ENCODE measurements at regions not wholly inside any gene's neighbourhood (a gene's known extent, or its start where the extent isn't known, plus 50 kb on each side); places are given as distances from the start of the nearest gene placed in this dataset.

- Histone ChIP-seq H3K27ac (no peak overlapping the region), H3K36me3 (ENCODE audit: insufficient read depth) (no peaks in the 10 kb centered on the region), H3K4me3 (IDR thresholded peaks at IDR 0.05; ENCODE audit: insufficient read depth, low read depth, low read length) (no peak overlapping the region), H2AFZ (ENCODE audit: low read depth) (no peak overlapping the region), H3K4me1 (ENCODE audit: low read depth, poor library complexity, severe bottlenecking) (no peaks in the 10 kb centered on the region), H3K4me2 (no peak overlapping the region), H3K9ac (no peak overlapping the region), H3K27me3 (ENCODE audit: insufficient read depth, low read depth) (no peaks in the 10 kb centered on the region), H3K79me2 (ENCODE audit: insufficient read depth, low read depth) (no peaks in the 10 kb centered on the region), H4K20me1 (ENCODE audit: insufficient read depth) (no peaks in the 10 kb centered on the region)
- no peak for TF ChIP-seq CTCF (conservative IDR thresholded peaks at IDR 0.05; ENCODE audit: low read depth, low read length)
These were observed 274.9 kb upstream of the NR5A2 start for GRCh38 chr1:199752688-199753027.

GRCh38 chr1:199753513-199753912, 274.0 kb upstream of the NR5A2 start:
- no peak for TF ChIP-seq CTCF (conservative IDR thresholded peaks at IDR 0.05; ENCODE audit: low read depth, low read length)
- H3K27me3 ChIP-seq (ENCODE audit: insufficient read depth, low read depth), result no peaks in the 10 kb centered on the region

GRCh38 chr1:199756066-199756465, 271.4 kb upstream of the NR5A2 start:
- no peaks in the 10 kb centered on the region for H3K79me2 ChIP-seq (ENCODE audit: insufficient read depth, low read depth)
- H3K27me3 ChIP-seq (ENCODE audit: insufficient read depth, low read depth), result no peaks in the 10 kb centered on the region
- no peak overlapping the region for H3K4me3 ChIP-seq (IDR thresholded peaks at IDR 0.05; ENCODE audit: insufficient read depth, low read depth, low read length)
- H3K4me2 ChIP-seq, result no peak overlapping the region
- H4K20me1 ChIP-seq (ENCODE audit: insufficient read depth), result no peaks in the 10 kb centered on the region
- H3K27ac ChIP-seq, result no peak overlapping the region
- TF ChIP-seq CTCF (conservative IDR thresholded peaks at IDR 0.05; ENCODE audit: low read depth, low read length), result no peak
- no peak overlapping the region for H2AFZ ChIP-seq (ENCODE audit: low read depth)
- H3K36me3 ChIP-seq (ENCODE audit: insufficient read depth), result no peaks in the 10 kb centered on the region
- H3K4me1 ChIP-seq (ENCODE audit: low read depth, poor library complexity, severe bottlenecking), result no peaks in the 10 kb centered on the region
- no peak overlapping the region for H3K9ac ChIP-seq

More at GRCh38 chr1:199753513-199753912, 274.0 kb upstream of the NR5A2 start:
- no peaks in the 10 kb centered on the region for H3K79me2 ChIP-seq (ENCODE audit: insufficient read depth, low read depth)
- no peaks in the 10 kb centered on the region for H4K20me1 ChIP-seq (ENCODE audit: insufficient read depth)
- H3K4me2 ChIP-seq, result no peak overlapping the region
- H3K4me1 ChIP-seq (ENCODE audit: low read depth, poor library complexity, severe bottlenecking), result no peaks in the 10 kb centered on the region
- H3K27ac ChIP-seq, result no peak overlapping the region
- no peaks in the 10 kb centered on the region for H3K36me3 ChIP-seq (ENCODE audit: insufficient read depth)
- H2AFZ ChIP-seq (ENCODE audit: low read depth), result no peak overlapping the region
- H3K4me3 ChIP-seq (IDR thresholded peaks at IDR 0.05; ENCODE audit: insufficient read depth, low read depth, low read length), result no peak overlapping the region
- no peak overlapping the region for H3K9ac ChIP-seq

GRCh38 chr1:199758626-199759255, 268.8 kb upstream of the NR5A2 start:
- H2AFZ ChIP-seq (ENCODE audit: low read depth), result no peak overlapping the region

More at GRCh38 chr1:199758626-199759255, 268.8 kb upstream of the NR5A2 start:
- no peak overlapping the region for H3K27ac ChIP-seq
- H3K36me3 ChIP-seq (ENCODE audit: insufficient read depth), result no peaks in the 10 kb centered on the region
- TF ChIP-seq CTCF (conservative IDR thresholded peaks at IDR 0.05; ENCODE audit: low read depth, low read length), result no peak
- no peaks in the 10 kb centered on the region for H3K79me2 ChIP-seq (ENCODE audit: insufficient read depth, low read depth)
- H3K4me1 ChIP-seq (ENCODE audit: low read depth, poor library complexity, severe bottlenecking), result no peaks in the 10 kb centered on the region
- no peaks in the 10 kb centered on the region for H4K20me1 ChIP-seq (ENCODE audit: insufficient read depth)
- H3K4me2 ChIP-seq, result no peak overlapping the region
- no peak overlapping the region for H3K9ac ChIP-seq
- no peaks in the 10 kb centered on the region for H3K27me3 ChIP-seq (ENCODE audit: insufficient read depth, low read depth)
- no peak overlapping the region for H3K4me3 ChIP-seq (IDR thresholded peaks at IDR 0.05; ENCODE audit: insufficient read depth, low read depth, low read length)
